ENCODE measurements at regions not wholly inside any gene's neighbourhood (a gene's known extent, or its start where the extent isn't known, plus 50 kb on each side); places are given as distances from the start of the nearest gene placed in this dataset.

- TF ChIP-seq POLR2A (IDR thresholded peaks at IDR 0.05), result no peak
- TF ChIP-seq CTCF (IDR thresholded peaks at IDR 0.05), result no peak
- TF ChIP-seq EP300 (IDR thresholded peaks at IDR 0.05), result no peak
These were observed 152.6 kb upstream of the PLSCR5 start for GRCh38 chr3:146757759-146758158.

All from suprapubic skin (tissue), 3 donors.